ENCODE measurements at regions not wholly inside any gene's neighbourhood (a gene's known extent, or its start where the extent isn't known, plus 50 kb on each side); places are given as distances from the start of the nearest gene placed in this dataset.

DNA sequence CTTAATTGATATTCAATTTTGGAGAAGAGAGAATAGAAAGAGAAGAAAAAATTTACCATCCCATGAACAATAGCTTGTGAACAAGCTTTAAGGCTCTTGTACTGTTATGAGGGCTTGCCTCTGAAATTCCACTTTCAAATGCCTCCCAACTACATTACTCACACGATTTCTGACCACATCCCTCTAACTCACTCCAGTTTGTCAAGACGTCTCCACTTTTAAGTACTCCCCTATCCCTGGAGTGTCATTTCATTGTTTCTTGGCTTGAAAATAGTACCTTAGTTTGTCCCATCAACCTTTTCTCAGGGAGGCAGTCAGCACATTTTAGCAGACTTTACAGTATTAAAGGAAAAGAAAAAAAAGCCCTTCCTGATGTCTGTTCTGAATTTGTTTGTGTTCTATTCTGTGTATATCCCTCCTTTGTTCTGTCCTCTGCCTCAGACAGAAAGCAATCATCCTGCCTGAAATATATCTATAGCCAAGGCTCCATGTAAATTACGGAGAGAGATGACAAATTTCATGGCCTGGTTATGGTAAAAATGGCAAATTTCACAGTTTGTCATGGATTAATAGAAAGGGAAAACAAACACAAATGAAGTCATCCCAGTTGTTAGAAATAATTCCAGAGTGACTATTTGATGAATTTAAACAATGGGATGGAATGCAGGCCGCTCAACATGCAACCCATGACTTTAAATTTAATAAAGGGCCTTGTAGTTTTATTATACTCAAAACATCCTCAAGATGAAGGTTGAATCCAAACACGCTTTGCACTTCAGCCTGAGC lies 228.8 kb downstream of the ETAA1 start:
- TF ChIP-seq, protein P1, sequence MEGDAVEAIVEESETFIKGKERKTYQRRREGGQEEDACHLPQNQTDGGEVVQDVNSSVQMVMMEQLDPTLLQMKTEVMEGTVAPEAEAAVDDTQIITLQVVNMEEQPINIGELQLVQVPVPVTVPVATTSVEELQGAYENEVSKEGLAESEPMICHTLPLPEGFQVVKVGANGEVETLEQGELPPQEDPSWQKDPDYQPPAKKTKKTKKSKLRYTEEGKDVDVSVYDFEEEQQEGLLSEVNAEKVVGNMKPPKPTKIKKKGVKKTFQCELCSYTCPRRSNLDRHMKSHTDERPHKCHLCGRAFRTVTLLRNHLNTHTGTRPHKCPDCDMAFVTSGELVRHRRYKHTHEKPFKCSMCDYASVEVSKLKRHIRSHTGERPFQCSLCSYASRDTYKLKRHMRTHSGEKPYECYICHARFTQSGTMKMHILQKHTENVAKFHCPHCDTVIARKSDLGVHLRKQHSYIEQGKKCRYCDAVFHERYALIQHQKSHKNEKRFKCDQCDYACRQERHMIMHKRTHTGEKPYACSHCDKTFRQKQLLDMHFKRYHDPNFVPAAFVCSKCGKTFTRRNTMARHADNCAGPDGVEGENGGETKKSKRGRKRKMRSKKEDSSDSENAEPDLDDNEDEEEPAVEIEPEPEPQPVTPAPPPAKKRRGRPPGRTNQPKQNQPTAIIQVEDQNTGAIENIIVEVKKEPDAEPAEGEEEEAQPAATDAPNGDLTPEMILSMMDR (IDR thresholded peaks at IDR 0.05; ENCODE audit: borderline replicate concordance, insufficient read depth, low read depth, low read length): no peak
- H3K4me3 ChIP-seq (ENCODE audit: low read depth, low read length): no peak overlapping the region

DNA sequence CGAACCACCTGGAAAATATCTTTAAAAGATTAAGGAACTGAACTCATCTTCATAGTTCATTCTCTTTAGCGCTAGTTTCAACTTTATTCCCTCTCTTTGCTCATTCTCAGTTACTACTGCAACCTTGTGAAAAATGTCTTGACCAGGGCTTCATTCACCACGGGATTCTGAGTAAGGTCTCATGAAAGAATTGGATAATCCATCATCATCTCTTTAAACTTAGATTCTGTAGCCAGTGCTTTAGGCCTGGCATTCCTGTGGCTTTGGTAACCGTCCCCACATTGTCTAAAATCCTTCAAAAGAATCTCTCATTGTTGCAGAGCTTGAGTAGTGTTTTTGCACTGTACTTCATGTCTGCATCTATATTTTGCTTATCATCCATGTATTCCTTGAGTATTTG lies 229.5 kb downstream of the ETAA1 start:
- H3K4me3 ChIP-seq (ENCODE audit: low read depth, low read length): no peak overlapping the region
- TF ChIP-seq, protein P1 (IDR thresholded peaks at IDR 0.05; ENCODE audit: borderline replicate concordance, insufficient read depth, low read depth, low read length): no peak

DNA sequence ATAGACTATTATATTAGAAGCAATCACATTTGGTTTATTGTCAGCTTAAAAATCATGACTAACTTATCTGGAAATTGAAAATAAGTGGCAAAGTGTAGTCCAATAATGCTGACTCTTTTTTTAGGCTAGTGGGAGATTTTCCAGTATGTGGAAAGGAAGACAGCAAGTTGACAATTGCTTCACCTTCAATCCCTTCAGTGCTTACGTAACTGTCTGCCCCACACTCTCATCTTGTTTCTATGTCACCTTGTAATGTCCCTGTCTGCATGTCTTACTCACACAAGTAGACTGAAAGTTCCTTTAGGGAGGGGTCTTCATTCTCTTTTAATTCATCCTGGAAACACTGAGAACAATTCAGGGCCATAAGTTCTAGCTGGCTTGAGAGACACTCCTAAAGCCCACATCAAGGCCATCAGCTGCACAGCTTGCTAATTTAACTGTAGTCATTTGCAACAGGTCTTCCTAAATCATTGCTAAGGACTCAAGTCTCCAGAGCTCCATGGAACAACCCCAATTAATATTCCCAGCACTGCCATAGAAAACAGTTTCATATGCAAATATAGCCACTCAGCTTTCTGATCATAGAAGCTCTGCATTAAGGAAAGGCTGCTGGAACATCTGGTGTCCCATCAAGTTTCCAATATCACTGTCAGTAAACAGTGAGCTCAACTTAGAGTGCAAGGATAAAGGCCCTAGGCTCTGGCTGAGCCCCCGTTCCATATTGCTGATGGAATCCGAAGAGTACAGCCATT lies 230.5 kb downstream of the ETAA1 start:
- TF ChIP-seq, protein P1 (IDR thresholded peaks at IDR 0.05; ENCODE audit: borderline replicate concordance, insufficient read depth, low read depth, low read length): no peak
- H3K4me3 ChIP-seq (ENCODE audit: low read depth, low read length): no peak overlapping the region

DNA sequence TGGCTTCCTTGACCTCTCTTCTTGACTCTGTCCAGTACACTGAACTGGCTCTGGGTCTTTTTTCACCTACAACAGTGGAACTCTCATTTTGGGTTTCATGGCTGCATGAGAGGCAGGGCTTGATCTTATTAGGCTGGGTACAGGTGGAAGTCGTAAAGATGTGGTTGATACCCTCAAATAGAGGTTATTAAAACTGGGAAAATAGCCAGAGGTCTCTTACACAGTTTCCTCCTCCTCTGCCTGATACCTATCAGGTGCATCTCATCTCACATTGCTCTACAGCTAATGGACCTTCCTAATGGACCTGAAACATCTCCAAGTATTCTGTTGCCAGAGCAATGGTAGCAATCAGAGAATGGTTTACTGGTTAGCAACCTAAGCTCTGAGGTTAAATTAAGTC lies 231.8 kb downstream of the ETAA1 start:
- TF ChIP-seq, protein P1 (IDR thresholded peaks at IDR 0.05; ENCODE audit: borderline replicate concordance, insufficient read depth, low read depth, low read length): no peak
- no peak overlapping the region for H3K4me3 ChIP-seq (ENCODE audit: low read depth, low read length)

DNA sequence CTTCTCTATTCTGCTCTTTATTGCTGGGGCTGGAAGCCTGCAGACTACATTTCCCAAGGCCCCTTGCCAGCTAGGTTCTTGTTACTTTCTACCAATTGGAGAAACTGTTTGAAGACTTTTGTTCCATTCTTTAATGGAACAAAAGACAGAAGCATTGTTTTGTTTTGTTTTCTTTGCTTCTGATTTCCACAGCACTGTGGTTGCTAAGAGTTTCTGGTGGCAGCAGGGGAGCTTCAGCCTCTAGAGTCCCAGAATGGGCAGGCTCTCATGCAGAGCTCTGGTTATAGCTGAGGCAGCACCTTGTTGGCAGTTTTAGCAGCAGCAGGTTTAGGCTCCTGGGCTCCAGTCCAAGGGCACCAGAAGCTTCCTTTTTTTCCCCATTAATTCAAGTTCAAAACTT lies 234.3 kb downstream of the ETAA1 start:
- no peak overlapping the region for H3K4me3 ChIP-seq (ENCODE audit: low read depth, low read length)
- TF ChIP-seq, protein P1 (IDR thresholded peaks at IDR 0.05; ENCODE audit: borderline replicate concordance, insufficient read depth, low read depth, low read length): no peak

DNA sequence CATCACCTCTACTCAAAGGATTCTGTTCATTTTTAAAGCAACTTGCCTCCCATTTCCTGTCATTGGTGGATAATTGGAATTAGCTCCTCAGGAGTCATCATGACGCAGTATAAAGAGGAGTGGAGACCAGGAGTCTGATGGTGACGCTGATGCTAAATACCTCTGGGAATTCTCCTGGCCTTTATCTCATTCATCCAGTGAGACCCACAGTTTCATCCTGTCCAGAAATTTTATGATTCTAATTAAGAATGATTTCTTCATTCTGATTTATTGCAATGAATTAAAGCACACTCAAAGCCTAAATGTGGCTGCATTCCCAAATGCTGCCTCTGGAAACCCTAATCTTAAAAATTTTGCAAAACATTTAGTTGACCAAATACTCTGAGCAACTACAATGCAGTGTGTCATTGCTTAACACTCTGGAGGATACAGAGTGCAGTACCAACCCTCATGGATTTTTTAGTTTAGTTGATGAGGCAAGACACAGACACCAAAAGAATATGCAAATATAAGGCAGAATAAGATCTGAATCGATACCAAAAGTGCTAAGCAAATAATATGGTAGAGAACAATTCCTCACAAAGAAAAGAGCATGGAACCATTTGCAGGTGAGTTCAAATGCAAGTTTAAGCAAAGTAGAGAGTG lies 236.2 kb downstream of the ETAA1 start:
- no peak overlapping the region for H3K4me3 ChIP-seq (ENCODE audit: low read depth, low read length)
- TF ChIP-seq, protein P1 (IDR thresholded peaks at IDR 0.05; ENCODE audit: borderline replicate concordance, insufficient read depth, low read depth, low read length): no peak
